SU-DHL-6 (cell line): ENCODE measurements at regions not wholly inside any gene's neighbourhood (a gene's known extent, or its start where the extent isn't known, plus 50 kb on each side); places are given as distances from the start of the nearest gene placed in this dataset.

Experiments used
- EZH2phosphoT487 ChIP-seq: fragments of 200-600 bp; sonication (generic), shearing (Covaris generic); conservative IDR thresholded peaks from 2 replicates; pipeline ENCODE4 v1.6.1; 2018; ENCODE audit warnings: mild to moderate bottlenecking, antibody characterized with exemption, low read length, moderate library complexity, mixed read lengths
- TF ChIP-seq, protein P1 (sequence below): fragments of 200-600 bp; sonication (generic); IDR thresholded peaks from one replicate; pipeline ENCODE4 v1.5.1; 2017; ENCODE audit warnings: antibody characterized with exemption, mild to moderate bottlenecking, low read length, moderate library complexity; ENCODE audit not compliant: insufficient read depth, poor library complexity, severe bottlenecking

- TF ChIP-seq, protein P1, sequence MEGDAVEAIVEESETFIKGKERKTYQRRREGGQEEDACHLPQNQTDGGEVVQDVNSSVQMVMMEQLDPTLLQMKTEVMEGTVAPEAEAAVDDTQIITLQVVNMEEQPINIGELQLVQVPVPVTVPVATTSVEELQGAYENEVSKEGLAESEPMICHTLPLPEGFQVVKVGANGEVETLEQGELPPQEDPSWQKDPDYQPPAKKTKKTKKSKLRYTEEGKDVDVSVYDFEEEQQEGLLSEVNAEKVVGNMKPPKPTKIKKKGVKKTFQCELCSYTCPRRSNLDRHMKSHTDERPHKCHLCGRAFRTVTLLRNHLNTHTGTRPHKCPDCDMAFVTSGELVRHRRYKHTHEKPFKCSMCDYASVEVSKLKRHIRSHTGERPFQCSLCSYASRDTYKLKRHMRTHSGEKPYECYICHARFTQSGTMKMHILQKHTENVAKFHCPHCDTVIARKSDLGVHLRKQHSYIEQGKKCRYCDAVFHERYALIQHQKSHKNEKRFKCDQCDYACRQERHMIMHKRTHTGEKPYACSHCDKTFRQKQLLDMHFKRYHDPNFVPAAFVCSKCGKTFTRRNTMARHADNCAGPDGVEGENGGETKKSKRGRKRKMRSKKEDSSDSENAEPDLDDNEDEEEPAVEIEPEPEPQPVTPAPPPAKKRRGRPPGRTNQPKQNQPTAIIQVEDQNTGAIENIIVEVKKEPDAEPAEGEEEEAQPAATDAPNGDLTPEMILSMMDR, result no peak
- no peak for TF ChIP-seq EZH2phosphoT487
Measured at GRCh38 chr5:120101771-120102170, 362.3 kb upstream of the PRR16 start.
